ENCODE measurements at regions not wholly inside any gene's neighbourhood (a gene's known extent, or its start where the extent isn't known, plus 50 kb on each side); places are given as distances from the start of the nearest gene placed in this dataset.

- no peak overlapping the region for H3K27ac ChIP-seq (ENCODE audit: low read length in 2 of 2)
- TF ChIP-seq EZH2 (IDR thresholded peaks at IDR 0.05; ENCODE audit: borderline replicate concordance, insufficient read depth, low read depth, low read length, poor library complexity, severe bottlenecking) (no peak), CTCF (IDR thresholded peaks at IDR 0.05) (no peak)
- 83% methylated on average over 8 of the region's 13 CpGs for WGBS (ENCODE audit: insufficient coverage)
- H4K20me1 ChIP-seq (ENCODE audit: control insufficient read depth, insufficient read depth, low read length, poor library complexity, severe bottlenecking) = no peaks in the 10 kb centered on the region
- Mint-ChIP-seq H3K9me3 (ENCODE audit: insufficient read depth) (no peaks in the 10 kb centered on the region), H3K4me1 (no peaks in the 10 kb centered on the region), H3K4me3 (no peak overlapping the region), H3K27me3 (peaks cover 7% of the 10 kb centered on the region), H3K27ac (no peak overlapping the region)
- H3K9me3 ChIP-seq (ENCODE audit: control extremely low read depth in 1 of 3, control insufficient read depth in 2 of 3, insufficient read depth in 1 of 3, low read length in 2 of 3) = no peaks in the 10 kb centered on the region
- H3K27me3 ChIP-seq (replicated peaks in 1 of 4; ENCODE audit: control extremely low read depth in 1 of 4, control insufficient read depth in 3 of 4, insufficient read depth in 4 of 4, low read length in 3 of 4) = peaks cover 0 to 9% (median 0%) of the 10 kb centered on the region in 4 experiments
- no peak overlapping the region for H3K4me2 ChIP-seq (replicated peaks; ENCODE audit: low read depth, low read length, poor library complexity, severe bottlenecking)
- ATAC-seq (ENCODE audit: low read depth) (no peak), DNase-seq (no peak)
- no peaks in the 10 kb centered on the region for H3K4me1 ChIP-seq (ENCODE audit: control insufficient read depth in 2 of 2, insufficient read depth in 2 of 2, low read length in 2 of 2)
- ChIA-PET CTCF (no interaction called here), POLR2A (no interaction called here)
- intact Hi-C loops (cut with micrococcal nuclease) = no loop called here
- H3K4me3 ChIP-seq (ENCODE audit: control extremely low read depth in 1 of 5, extremely low read depth in 1 of 5, insufficient read depth in 1 of 5, low read depth in 2 of 5, low read length in 4 of 5) = no peak overlapping the region
- no peaks in the 10 kb centered on the region for H3K79me2 ChIP-seq (ENCODE audit: control insufficient read depth, insufficient read depth, low read length)
- no peaks in the 10 kb centered on the region for H3K36me3 ChIP-seq (replicated peaks in 1 of 2; ENCODE audit: control extremely low read depth in 1 of 2, control insufficient read depth in 1 of 2, extremely low read depth in 1 of 2, insufficient read depth in 2 of 2, low read length in 1 of 2)
- no peak overlapping the region for H2AFZ ChIP-seq (ENCODE audit: insufficient read depth, low read depth, low read length, poor library complexity, severe bottlenecking)
- no peak overlapping the region for H3K9ac ChIP-seq (ENCODE audit: low read length)
Measured at GRCh38 chr2:10238991-10239485, 63.7 kb upstream of the HPCAL1 start.

- Histone ChIP-seq H3K4me3 (ENCODE audit: control extremely low read depth in 1 of 5, extremely low read depth in 1 of 5, insufficient read depth in 1 of 5, low read depth in 2 of 5, low read length in 4 of 5) (no peak overlapping the region), H2AFZ (ENCODE audit: insufficient read depth, low read depth, low read length, poor library complexity, severe bottlenecking) (no peak overlapping the region), H4K20me1 (ENCODE audit: control insufficient read depth, insufficient read depth, low read length, poor library complexity, severe bottlenecking) (no peaks in the 10 kb centered on the region), H3K79me2 (ENCODE audit: control insufficient read depth, insufficient read depth, low read length) (no peaks in the 10 kb centered on the region), H3K4me2 (replicated peaks; ENCODE audit: low read depth, low read length, poor library complexity, severe bottlenecking) (no peak overlapping the region), H3K27ac (ENCODE audit: low read length in 2 of 2) (no peak overlapping the region), H3K9me3 (ENCODE audit: control extremely low read depth in 1 of 3, control insufficient read depth in 2 of 3, insufficient read depth in 1 of 3, low read length in 2 of 3) (no peaks in the 10 kb centered on the region), H3K9ac (ENCODE audit: low read length) (no peak overlapping the region), H3K4me1 (ENCODE audit: control insufficient read depth in 2 of 2, insufficient read depth in 2 of 2, low read length in 2 of 2) (no peaks in the 10 kb centered on the region), H3K27me3 (replicated peaks in 1 of 4; ENCODE audit: control extremely low read depth in 1 of 4, control insufficient read depth in 3 of 4, insufficient read depth in 4 of 4, low read length in 3 of 4) (peaks cover 0 to 9% (median 0%) of the 10 kb centered on the region in 4 experiments), H3K36me3 (replicated peaks in 1 of 2; ENCODE audit: control extremely low read depth in 1 of 2, control insufficient read depth in 1 of 2, extremely low read depth in 1 of 2, insufficient read depth in 2 of 2, low read length in 1 of 2) (no peaks in the 10 kb centered on the region)
- CTCF ChIA-PET = no interaction called here
- ATAC-seq (ENCODE audit: low read depth) (no peak), DNase-seq (no peak)
- intact Hi-C loops (cut with micrococcal nuclease) = no loop called here
- Mint-ChIP-seq H3K4me1 (no peaks in the 10 kb centered on the region), H3K27me3 (peaks cover 7% of the 10 kb centered on the region), H3K9me3 (ENCODE audit: insufficient read depth) (no peaks in the 10 kb centered on the region), H3K27ac (no peak overlapping the region), H3K4me3 (no peak overlapping the region)
- 77% methylated on average over 12 of the region's 14 CpGs for WGBS (ENCODE audit: insufficient coverage)
- TF ChIP-seq CTCF (IDR thresholded peaks at IDR 0.05) (no peak), EZH2 (IDR thresholded peaks at IDR 0.05; ENCODE audit: borderline replicate concordance, insufficient read depth, low read depth, low read length, poor library complexity, severe bottlenecking) (no peak)
- POLR2A ChIA-PET = no interaction called here
Measured at GRCh38 chr2:10239561-10239967, 63.1 kb upstream of the HPCAL1 start.

Data from B cell (primary cell).